ENCODE measurements at regions not wholly inside any gene's neighbourhood (a gene's known extent, or its start where the extent isn't known, plus 50 kb on each side); places are given as distances from the start of the nearest gene placed in this dataset.
"Not testable (repeated sequence)": the region's sequence is repeated elsewhere in the genome, so short reads cannot be mapped to it uniquely, and the experiment has no call there.

GRCh38 chr16:13632504-13632903, 287.4 kb upstream of the ERCC4 start:
- ATAC-seq; intact Hi-C loops (cut with micrococcal nuclease; ENCODE audit: unreplicated experiment): not testable (repeated sequence)

GRCh38 chr16:13633391-13633861, 286.5 kb upstream of the ERCC4 start:
- H3K4me3 ChIP-seq, result no peak overlapping the region
- no peaks in the 10 kb centered on the region for H4K20me1 ChIP-seq (ENCODE audit: control insufficient read depth, insufficient read depth)
- no peaks in the 10 kb centered on the region for H3K27me3 ChIP-seq (replicated peaks in 1 of 2; ENCODE audit: control insufficient read depth in 2 of 2, insufficient read depth in 2 of 2, low read length in 1 of 2)
- POLR2A ChIA-PET, result no interaction called here
- RAD21 ChIA-PET (ENCODE audit: unreplicated experiment), result no interaction called here
- H2AFZ ChIP-seq (ENCODE audit: control insufficient read depth, low read depth, low read length), result no peak overlapping the region
- TF ChIP-seq NR2F1 (conservative IDR thresholded peaks at IDR 0.05) (peak; percentile 78), BHLHE40 (IDR thresholded peaks at IDR 0.05; ENCODE audit: borderline replicate concordance in 1 of 2, low read depth in 2 of 2, low read length in 1 of 2) (0 out of 4 replicates have a peak, but pooled peaks of 1 of the 2 experiments have one; percentile 4), IKZF1 (conservative IDR thresholded peaks at IDR 0.05) (no peak), MTA2 (IDR thresholded peaks at IDR 0.05; ENCODE audit: low read depth) (peak; percentile 84), ZNF384 (IDR thresholded peaks at IDR 0.05; ENCODE audit: borderline replicate concordance, low read depth, low read length) (no peak), BCL11A (IDR thresholded peaks at IDR 0.05; ENCODE audit: low read depth, low read length) (0 out of 2 replicates have a peak, but pooled peaks have one; percentile 29), JUNB (IDR thresholded peaks at IDR 0.05) (0 out of 2 replicates have a peak, but pooled peaks have one; percentile 32), BCL3 (IDR thresholded peaks at IDR 0.05; ENCODE audit: borderline replicate concordance, insufficient read depth, low read depth, low read length, poor library complexity, severe bottlenecking) (no peak), SP1 (IDR thresholded peaks at IDR 0.05; ENCODE audit: low read depth, low read length) (no peak)
- CTCF ChIA-PET, result no interaction called here
- FAIRE-seq (no peak), DNase-seq (ENCODE audit: low read depth, low spot score) (peak; percentile 4), ATAC-seq (peak; percentile 76)
- 35% methylated on average over 5 of the region's 5 CpGs for WGBS (ENCODE audit: insufficient coverage, insufficient replicate concordance, low lambda C conversion rate, missing lambda C conversion rate)
- intact Hi-C loops (cut with micrococcal nuclease; ENCODE audit: unreplicated experiment), result no loop called here
- no peaks in the 10 kb centered on the region for H3K4me1 ChIP-seq (ENCODE audit: control insufficient read depth, insufficient read depth, low read length)
- H3K9me3 ChIP-seq (replicated peaks; ENCODE audit: control insufficient read depth, insufficient read depth, low read length), result no peaks in the 10 kb centered on the region; the same call in 2 of the 3 replicates
- no peak overlapping the region for H3K27ac ChIP-seq (ENCODE audit: control insufficient read depth, insufficient read depth)
- H3K9ac ChIP-seq (ENCODE audit: control insufficient read depth, insufficient read depth, low read length), result no peak overlapping the region
- H3K79me2 ChIP-seq (ENCODE audit: control insufficient read depth, insufficient read depth, low read length), result no peaks in the 10 kb centered on the region
- no TSS peak for BruUV-seq (replicated peaks)
- in situ Hi-C loops (cut with MboI), result loop anchor here (10.0 kb wide), 1 partner anchor 61 kb away; no protein-coding TSS in a partner anchor
- SMC1A ChIA-PET (ENCODE audit: uncharacterized antibody, unreplicated experiment), result interaction anchor here (0.5 to 0.9 kb wide), 2 partner anchors 126 to 795 kb away, joined by 3 read pairs; no protein-coding TSS in a partner anchor
- no peaks in the 10 kb centered on the region for H3K36me3 ChIP-seq (ENCODE audit: control insufficient read depth in 2 of 2, insufficient read depth in 2 of 2, low read length in 1 of 2)
- no peak overlapping the region for H3K4me2 ChIP-seq (ENCODE audit: control insufficient read depth, insufficient read depth)

More at GRCh38 chr16:13632504-13632903, 287.4 kb upstream of the ERCC4 start:
- FAIRE-seq; H3K27me3 ChIP-seq (replicated peaks in 1 of 2; ENCODE audit: control insufficient read depth in 2 of 2, insufficient read depth in 2 of 2, low read length in 1 of 2); H4K20me1 ChIP-seq (ENCODE audit: control insufficient read depth, insufficient read depth); H3K4me1 ChIP-seq (ENCODE audit: control insufficient read depth, insufficient read depth, low read length); H3K9me3 ChIP-seq (replicated peaks; ENCODE audit: control insufficient read depth, insufficient read depth, low read length); H3K4me3 ChIP-seq; DNase-seq (ENCODE audit: low read depth, low spot score); RAD21 ChIA-PET (ENCODE audit: unreplicated experiment); H3K27ac ChIP-seq (ENCODE audit: control insufficient read depth, insufficient read depth); H3K9ac ChIP-seq (ENCODE audit: control insufficient read depth, insufficient read depth, low read length); H3K4me2 ChIP-seq (ENCODE audit: control insufficient read depth, insufficient read depth); CTCF ChIA-PET; H3K36me3 ChIP-seq (ENCODE audit: control insufficient read depth in 2 of 2, insufficient read depth in 2 of 2, low read length in 1 of 2); H2AFZ ChIP-seq (ENCODE audit: control insufficient read depth, low read depth, low read length); POLR2A ChIA-PET; BruUV-seq (replicated peaks); H3K79me2 ChIP-seq (ENCODE audit: control insufficient read depth, insufficient read depth, low read length): not testable (repeated sequence)
- 21% methylated on average over 6 of the region's 6 CpGs for WGBS (ENCODE audit: insufficient coverage, insufficient replicate concordance, low lambda C conversion rate, missing lambda C conversion rate)
- peak in 1 of 2 experiments; percentile 76; a peak in 1 of 4 replicates for TF ChIP-seq SRF (IDR thresholded peaks at IDR 0.05; ENCODE audit: low read depth in 2 of 2, low read length in 2 of 2)
- peak; percentile 65 for TF ChIP-seq YY1 (IDR thresholded peaks at IDR 0.05; ENCODE audit: low read depth, low read length)
- TF ChIP-seq BMI1 (IDR thresholded peaks at IDR 0.05; ENCODE audit: borderline replicate concordance), result 0 out of 2 replicates have a peak, but pooled peaks have one; percentile 27
- in situ Hi-C loops (cut with MboI), result loop anchor here (10.0 kb wide), 1 partner anchor 62 kb away; no protein-coding TSS in a partner anchor
- SMC1A ChIA-PET (ENCODE audit: uncharacterized antibody, unreplicated experiment), result interaction anchor here (1.9 kb wide), 1 partner anchor 16 kb away, joined by 5 read pairs; no protein-coding TSS in a partner anchor
